ENCODE measurements at regions not wholly inside any gene's neighbourhood (a gene's known extent, or its start where the extent isn't known, plus 50 kb on each side); places are given as distances from the start of the nearest gene placed in this dataset.
A peak's percentile ranks its signal among the peaks of the same experiment; 100 is the strongest.

DNA sequence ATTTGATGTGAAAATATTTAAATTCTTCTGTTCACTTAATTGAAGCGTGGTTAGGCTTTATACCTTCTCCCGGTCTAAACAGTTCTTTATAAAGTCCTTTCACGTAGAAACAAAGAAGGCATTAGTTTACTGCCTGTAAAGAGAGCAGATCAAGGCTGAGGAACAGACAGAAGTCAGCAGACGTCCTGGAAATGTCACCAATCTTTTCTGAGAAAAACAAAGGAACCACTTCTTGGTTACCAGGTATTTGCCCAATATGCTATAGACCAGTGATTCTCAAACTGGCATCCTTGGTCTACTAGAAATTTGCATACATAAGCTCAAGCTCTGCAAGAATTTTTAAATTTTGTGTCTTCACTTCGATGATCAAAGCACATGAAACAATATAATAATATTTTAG is 89.2 kb upstream of the STK17B start:
- Mint-ChIP-seq H3K27me3 (no peaks in the 10 kb centered on the region), H3K9me3 (no peaks in the 10 kb centered on the region), H3K36me3 (no peaks in the 10 kb centered on the region), H3K27ac (peak overlapping the region; percentile 92 to 99 (median 94)), H3K4me1 (peaks cover 34 to 81% (median 51%) of the 10 kb centered on the region in 4 donors), H3K4me3 (peak overlapping the region; percentile 64 to 86 (median 74))
- no peaks in the 10 kb centered on the region for H3K9me3 ChIP-seq (ENCODE audit: control insufficient read depth in 2 of 2, low read length in 2 of 2)
- DNase-seq (peak in 2 of 3 donors; percentile 35 to 92), ATAC-seq (ENCODE audit: low read depth in 2 of 2) (peak; percentile 69 to 70)
- H3K27ac ChIP-seq (ENCODE audit: insufficient read depth, low read length, poor library complexity, severe bottlenecking): peak overlapping the region; percentile 83
- peaks cover 54% of the 10 kb centered on the region for H3K4me1 ChIP-seq (ENCODE audit: control insufficient read depth, insufficient read depth, low read length, poor library complexity, severe bottlenecking)
- H3K4me3 ChIP-seq (ENCODE audit: low read depth, low read length): peak overlapping the region; percentile 83
- no peaks in the 10 kb centered on the region for H3K27me3 ChIP-seq (ENCODE audit: control insufficient read depth, insufficient read depth, low read length)
- no peaks in the 10 kb centered on the region for H3K36me3 ChIP-seq (ENCODE audit: control insufficient read depth, insufficient read depth, low read length)

DNA sequence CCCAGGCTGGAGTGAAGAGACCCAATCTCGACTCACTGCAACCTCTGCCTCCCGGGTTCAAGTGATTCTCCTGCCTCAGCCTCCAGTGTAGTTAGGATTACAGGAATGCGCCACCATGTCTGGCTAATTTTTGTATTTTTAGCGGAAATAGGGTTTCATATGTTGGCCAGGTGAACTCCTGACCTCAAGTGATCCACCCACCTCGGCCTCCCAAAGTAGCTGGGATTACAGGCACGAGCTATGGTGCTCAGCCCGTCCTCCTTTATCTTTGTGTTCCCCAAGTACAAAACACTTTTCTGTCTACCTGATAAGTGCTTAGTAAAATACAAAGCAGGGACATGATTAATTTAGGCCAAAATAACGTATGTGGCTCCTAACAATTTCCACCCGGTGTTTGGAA is 91.2 kb upstream of the STK17B start:
- Histone ChIP-seq H3K4me1 (ENCODE audit: control insufficient read depth, insufficient read depth, low read length, poor library complexity, severe bottlenecking) (peaks cover 64% of the 10 kb centered on the region), H3K9me3 (ENCODE audit: control insufficient read depth in 2 of 2, low read length in 2 of 2) (no peaks in the 10 kb centered on the region), H3K4me3 (ENCODE audit: low read depth, low read length) (peak overlapping the region; percentile 83), H3K27me3 (ENCODE audit: control insufficient read depth, insufficient read depth, low read length) (no peaks in the 10 kb centered on the region), H3K36me3 (ENCODE audit: control insufficient read depth, insufficient read depth, low read length) (no peaks in the 10 kb centered on the region), H3K27ac (ENCODE audit: insufficient read depth, low read length, poor library complexity, severe bottlenecking) (peak overlapping the region; percentile 83)
- no peak for DNase-seq
- peak overlapping the region; percentile 59 to 83 (median 76) for H3K4me3 Mint-ChIP-seq
- H3K27me3 Mint-ChIP-seq: no peaks in the 10 kb centered on the region
- ATAC-seq (ENCODE audit: low read depth in 2 of 2): no peak
- H3K9me3 Mint-ChIP-seq: no peaks in the 10 kb centered on the region
- H3K4me1 Mint-ChIP-seq: peaks cover 42 to 85% (median 49%) of the 10 kb centered on the region in 4 donors
- peak overlapping the region; percentile 92 to 98 (median 95) for H3K27ac Mint-ChIP-seq
- no peaks in the 10 kb centered on the region for H3K36me3 Mint-ChIP-seq

DNA sequence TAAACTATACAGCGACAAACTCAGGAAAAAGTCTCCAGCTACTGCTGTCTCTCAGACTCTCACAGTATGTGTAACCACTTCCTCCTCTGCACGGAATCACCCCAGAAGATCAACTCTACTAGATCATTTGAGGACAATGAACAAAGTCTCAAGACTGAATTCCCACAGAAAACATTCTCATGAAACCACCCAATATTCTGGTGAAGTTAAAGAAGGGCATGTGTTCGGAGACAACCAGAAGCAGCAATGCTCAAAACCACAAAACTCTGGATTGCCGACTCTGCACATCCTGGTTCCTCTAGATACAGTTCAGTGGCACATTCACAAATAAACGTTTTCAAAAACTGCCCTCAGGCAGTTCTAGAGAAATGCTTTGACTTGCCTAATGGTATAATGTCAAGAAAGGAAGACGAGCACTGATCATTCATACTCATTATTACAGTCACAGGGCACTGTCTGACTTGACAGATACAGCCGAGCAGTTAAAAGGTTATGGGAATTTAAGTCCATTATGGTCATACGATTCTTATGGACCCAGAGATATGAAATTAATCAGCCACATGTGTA is 91.9 kb upstream of the STK17B start:
- Mint-ChIP-seq H3K36me3 (no peaks in the 10 kb centered on the region), H3K4me1 (peaks cover 40 to 84% (median 53%) of the 10 kb centered on the region in 4 donors), H3K27ac (peak overlapping the region; percentile 92 to 98 (median 95)), H3K4me3 (peak overlapping the region; percentile 59 to 83 (median 76)), H3K27me3 (no peaks in the 10 kb centered on the region), H3K9me3 (no peaks in the 10 kb centered on the region)
- Histone ChIP-seq H3K4me1 (ENCODE audit: control insufficient read depth, insufficient read depth, low read length, poor library complexity, severe bottlenecking) (peaks cover 71% of the 10 kb centered on the region), H3K27ac (ENCODE audit: insufficient read depth, low read length, poor library complexity, severe bottlenecking) (peak overlapping the region; percentile 83), H3K9me3 (ENCODE audit: control insufficient read depth in 2 of 2, low read length in 2 of 2) (no peaks in the 10 kb centered on the region), H3K36me3 (ENCODE audit: control insufficient read depth, insufficient read depth, low read length) (no peaks in the 10 kb centered on the region), H3K27me3 (ENCODE audit: control insufficient read depth, insufficient read depth, low read length) (no peaks in the 10 kb centered on the region), H3K4me3 (ENCODE audit: low read depth, low read length) (peak overlapping the region; percentile 83)
- ATAC-seq (ENCODE audit: low read depth in 2 of 2): peak; percentile 76 to 77
- peak; percentile 26 to 87 (median 75) for DNase-seq

DNA sequence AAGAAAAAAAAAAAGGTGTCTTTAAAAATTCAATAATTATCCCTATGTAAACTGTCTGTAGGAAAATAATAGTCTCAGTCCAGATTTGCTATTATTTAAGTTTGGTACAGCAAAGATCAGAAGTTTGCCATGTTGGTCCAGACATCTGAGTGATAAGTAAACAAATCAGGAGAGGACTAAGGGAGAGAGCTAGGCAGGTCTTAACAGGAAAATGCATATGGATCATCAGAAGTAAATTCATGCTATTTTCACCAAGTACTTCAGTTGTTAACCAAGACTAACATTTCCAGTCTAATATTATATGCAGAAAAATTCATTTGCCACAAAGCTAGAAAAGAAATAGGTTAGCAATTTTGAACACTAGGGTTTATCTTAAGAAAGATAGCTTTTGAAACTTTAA is 95.0 kb upstream of the STK17B start:
- Mint-ChIP-seq H3K4me1 (peaks cover 36 to 80% (median 50%) of the 10 kb centered on the region in 4 donors), H3K9me3 (no peaks in the 10 kb centered on the region), H3K4me3 (no peak overlapping the region), H3K36me3 (no peaks in the 10 kb centered on the region), H3K27me3 (no peaks in the 10 kb centered on the region), H3K27ac (peak overlapping the region in 1 of 3 donors; percentile 14)
- no peaks in the 10 kb centered on the region for H3K36me3 ChIP-seq (ENCODE audit: control insufficient read depth, insufficient read depth, low read length)
- no peak for DNase-seq
- no peak overlapping the region for H3K4me3 ChIP-seq (ENCODE audit: low read depth, low read length)
- H3K27ac ChIP-seq (ENCODE audit: insufficient read depth, low read length, poor library complexity, severe bottlenecking): no peak overlapping the region
- peaks cover 56% of the 10 kb centered on the region for H3K4me1 ChIP-seq (ENCODE audit: control insufficient read depth, insufficient read depth, low read length, poor library complexity, severe bottlenecking)
- ATAC-seq (ENCODE audit: low read depth in 2 of 2): no peak
- H3K27me3 ChIP-seq (ENCODE audit: control insufficient read depth, insufficient read depth, low read length): no peaks in the 10 kb centered on the region
- no peaks in the 10 kb centered on the region for H3K9me3 ChIP-seq (ENCODE audit: control insufficient read depth in 2 of 2, low read length in 2 of 2)

DNA sequence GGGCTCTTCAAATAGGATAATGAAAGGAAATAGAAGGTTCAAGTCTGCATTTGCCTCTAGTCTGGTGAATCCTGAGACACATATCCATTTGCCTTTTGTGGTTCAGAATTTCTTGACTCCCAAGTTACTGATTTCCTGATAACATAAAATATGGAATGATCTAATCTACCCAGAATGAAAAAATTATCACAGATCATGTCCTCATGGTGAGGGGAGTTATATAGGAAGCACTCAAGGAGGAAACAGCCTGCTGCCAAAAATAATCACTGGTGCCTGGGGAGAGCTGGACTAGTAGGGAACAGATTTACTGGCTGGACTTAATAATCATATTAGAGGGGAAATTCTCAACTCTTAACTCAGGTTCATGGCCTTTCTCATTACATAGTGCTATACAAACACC is 95.5 kb upstream of the STK17B start:
- Mint-ChIP-seq H3K27ac (peak overlapping the region; percentile 28 to 87 (median 76)), H3K4me1 (peaks cover 37 to 82% (median 52%) of the 10 kb centered on the region in 4 donors), H3K27me3 (no peaks in the 10 kb centered on the region), H3K36me3 (no peaks in the 10 kb centered on the region), H3K4me3 (peak overlapping the region in 1 of 4 donors; percentile 20), H3K9me3 (no peaks in the 10 kb centered on the region)
- DNase-seq: no peak
- no peaks in the 10 kb centered on the region for H3K9me3 ChIP-seq (ENCODE audit: control insufficient read depth in 2 of 2, low read length in 2 of 2)
- peaks cover 51% of the 10 kb centered on the region for H3K4me1 ChIP-seq (ENCODE audit: control insufficient read depth, insufficient read depth, low read length, poor library complexity, severe bottlenecking)
- H3K27ac ChIP-seq (ENCODE audit: insufficient read depth, low read length, poor library complexity, severe bottlenecking): no peak overlapping the region
- ATAC-seq (ENCODE audit: low read depth in 2 of 2): no peak
- no peaks in the 10 kb centered on the region for H3K27me3 ChIP-seq (ENCODE audit: control insufficient read depth, insufficient read depth, low read length)
- no peaks in the 10 kb centered on the region for H3K36me3 ChIP-seq (ENCODE audit: control insufficient read depth, insufficient read depth, low read length)
- H3K4me3 ChIP-seq (ENCODE audit: low read depth, low read length): no peak overlapping the region

DNA sequence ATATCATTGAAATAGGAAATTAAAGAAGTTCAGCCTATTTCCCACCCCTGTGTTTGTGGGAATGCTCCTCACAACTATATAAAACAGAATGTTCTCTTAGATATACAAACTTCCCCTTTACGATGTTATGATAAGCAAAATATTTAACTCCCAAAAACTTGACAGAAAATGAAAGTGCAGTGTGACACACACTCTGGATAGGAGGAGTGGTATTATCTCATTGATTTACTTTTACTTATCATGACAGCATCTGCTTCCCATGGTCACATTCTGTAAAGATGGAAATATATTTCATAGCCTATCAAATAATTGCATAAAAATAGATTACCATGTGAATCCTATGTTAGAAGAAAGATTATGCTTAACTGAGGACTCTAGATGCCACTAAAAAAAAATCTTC is 96.6 kb upstream of the STK17B start:
- Mint-ChIP-seq H3K4me1 (peaks cover 35 to 72% (median 45%) of the 10 kb centered on the region in 4 donors), H3K36me3 (no peaks in the 10 kb centered on the region), H3K27ac (peak overlapping the region; percentile 87 to 93 (median 87)), H3K27me3 (no peaks in the 10 kb centered on the region), H3K4me3 (peak overlapping the region; percentile 72 to 87 (median 73)), H3K9me3 (no peaks in the 10 kb centered on the region)
- no peak for DNase-seq
- H3K36me3 ChIP-seq (ENCODE audit: control insufficient read depth, insufficient read depth, low read length): no peaks in the 10 kb centered on the region
- H3K9me3 ChIP-seq (ENCODE audit: control insufficient read depth in 2 of 2, low read length in 2 of 2): no peaks in the 10 kb centered on the region
- ATAC-seq (ENCODE audit: low read depth in 2 of 2): no peak
- H3K4me3 ChIP-seq (ENCODE audit: low read depth, low read length): peak overlapping the region; percentile 80
- H3K27me3 ChIP-seq (ENCODE audit: control insufficient read depth, insufficient read depth, low read length): no peaks in the 10 kb centered on the region
- peak overlapping the region; percentile 64 for H3K27ac ChIP-seq (ENCODE audit: insufficient read depth, low read length, poor library complexity, severe bottlenecking)
- H3K4me1 ChIP-seq (ENCODE audit: control insufficient read depth, insufficient read depth, low read length, poor library complexity, severe bottlenecking): peaks cover 39% of the 10 kb centered on the region

DNA sequence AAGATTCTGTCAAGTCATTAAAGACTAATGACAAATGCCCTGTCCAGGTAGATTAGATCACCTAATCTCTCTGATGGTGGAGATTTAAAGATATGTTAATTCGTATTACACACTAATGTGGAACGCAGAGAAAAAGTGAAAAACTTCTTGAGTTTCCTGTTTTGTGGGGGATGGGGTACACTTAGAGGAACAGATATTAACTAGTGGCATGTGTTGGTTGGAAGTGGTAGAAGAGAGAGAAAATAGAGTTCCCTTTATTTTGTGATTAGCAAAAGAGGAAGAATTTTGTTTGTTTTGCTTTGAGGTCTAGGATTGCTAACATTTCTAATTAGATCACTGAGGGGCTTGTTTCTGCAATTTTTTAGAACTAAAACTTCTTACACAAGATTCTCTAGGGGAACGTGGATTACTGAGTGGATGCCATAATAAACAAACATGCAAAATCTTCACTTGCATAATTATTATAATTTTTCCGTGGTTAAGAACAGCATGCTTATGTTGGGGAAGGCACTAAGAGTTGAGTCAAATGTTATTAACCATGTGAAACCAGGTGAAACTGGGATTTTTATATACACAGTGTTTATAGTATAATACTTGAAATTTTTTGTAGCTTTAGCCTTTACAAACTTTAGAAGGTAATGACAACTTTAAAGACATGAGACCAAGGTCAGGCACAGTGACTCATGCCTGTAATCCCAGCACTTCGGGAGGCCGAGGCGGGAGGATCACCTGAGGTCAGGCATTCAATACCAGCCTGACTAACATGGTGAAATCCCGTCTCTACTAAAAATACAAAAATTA is 97.4 kb upstream of the STK17B start:
- DNase-seq (peak in 1 of 3 donors; percentile 45), ATAC-seq (ENCODE audit: low read depth in 2 of 2) (peak; percentile 46 to 57)
- Mint-ChIP-seq H3K9me3 (no peaks in the 10 kb centered on the region), H3K27me3 (no peaks in the 10 kb centered on the region), H3K36me3 (no peaks in the 10 kb centered on the region), H3K4me1 (peaks cover 35 to 70% (median 40%) of the 10 kb centered on the region in 4 donors), H3K27ac (peak overlapping the region; percentile 87 to 93 (median 87)), H3K4me3 (peak overlapping the region; percentile 72 to 87 (median 73))
- Histone ChIP-seq H3K36me3 (ENCODE audit: control insufficient read depth, insufficient read depth, low read length) (no peaks in the 10 kb centered on the region), H3K9me3 (ENCODE audit: control insufficient read depth in 2 of 2, low read length in 2 of 2) (no peaks in the 10 kb centered on the region), H3K4me3 (ENCODE audit: low read depth, low read length) (peak overlapping the region; percentile 80), H3K27me3 (ENCODE audit: control insufficient read depth, insufficient read depth, low read length) (no peaks in the 10 kb centered on the region), H3K4me1 (ENCODE audit: control insufficient read depth, insufficient read depth, low read length, poor library complexity, severe bottlenecking) (peaks cover 33% of the 10 kb centered on the region), H3K27ac (ENCODE audit: insufficient read depth, low read length, poor library complexity, severe bottlenecking) (peak overlapping the region; percentile 64)
